ENCODE measurements at regions not wholly inside any gene's neighbourhood (a gene's known extent, or its start where the extent isn't known, plus 50 kb on each side); places are given as distances from the start of the nearest gene placed in this dataset.

GRCh38 chr18:55038162-55038561 is 78.9 kb upstream of the CCDC68 start:
- WGBS (ENCODE audit: insufficient coverage, low coverage, low lambda C conversion rate, missing lambda C conversion rate) = 75% methylated on average over 1 of the region's 1 CpG
- H3K36me3 ChIP-seq = no peaks in the 10 kb centered on the region
- TF ChIP-seq POLR2A (IDR thresholded peaks at IDR 0.05) (no peak), CTCF (IDR thresholded peaks at IDR 0.05) (no peak)
- no peaks in the 10 kb centered on the region for H3K4me1 ChIP-seq
- no peaks in the 10 kb centered on the region for H3K9me3 ChIP-seq
- ATAC-seq (no peak), DNase-seq (no peak)
- no peak overlapping the region for H3K27ac ChIP-seq
- H3K4me3 ChIP-seq = no peak overlapping the region
- H3K27me3 ChIP-seq = no peaks in the 10 kb centered on the region
- intact Hi-C loops (cut with DNase I) = no loop called here

GRCh38 chr18:55034742-55035141 is 75.5 kb upstream of the CCDC68 start:
- 62% methylated on average over 4 of the region's 4 CpGs for WGBS (ENCODE audit: insufficient coverage, low coverage, low lambda C conversion rate, missing lambda C conversion rate)
- no peak overlapping the region for H3K27ac ChIP-seq
- no peak for TF ChIP-seq CTCF (IDR thresholded peaks at IDR 0.05)
- TF ChIP-seq POLR2A (IDR thresholded peaks at IDR 0.05) = no peak
- H3K36me3 ChIP-seq = no peaks in the 10 kb centered on the region
- ATAC-seq = no peak
- intact Hi-C loops (cut with DNase I) = no loop called here
- no peaks in the 10 kb centered on the region for H3K9me3 ChIP-seq
- no peak overlapping the region for H3K4me3 ChIP-seq
- no peak for DNase-seq
- no peaks in the 10 kb centered on the region for H3K4me1 ChIP-seq
- H3K27me3 ChIP-seq = no peaks in the 10 kb centered on the region

- no peaks in the 10 kb centered on the region for H3K9me3 ChIP-seq
- WGBS (ENCODE audit: insufficient coverage, low coverage, low lambda C conversion rate, missing lambda C conversion rate) = 40% methylated on average over 5 of the region's 5 CpGs
- H3K36me3 ChIP-seq = no peaks in the 10 kb centered on the region
- no peak overlapping the region for H3K4me3 ChIP-seq
- no peak for ATAC-seq
- DNase-seq = no peak
- TF ChIP-seq CTCF (IDR thresholded peaks at IDR 0.05) (no peak), POLR2A (IDR thresholded peaks at IDR 0.05) (no peak)
- H3K4me1 ChIP-seq = no peaks in the 10 kb centered on the region
- H3K27ac ChIP-seq = no peak overlapping the region
- H3K27me3 ChIP-seq = no peaks in the 10 kb centered on the region
- intact Hi-C loops (cut with DNase I) = no loop called here
Measured at GRCh38 chr18:55031979-55032378, 72.7 kb upstream of the CCDC68 start.

- no peak overlapping the region for H3K27ac ChIP-seq
- ATAC-seq = no peak
- intact Hi-C loops (cut with DNase I) = no loop called here
- H3K4me1 ChIP-seq = no peaks in the 10 kb centered on the region
- no peaks in the 10 kb centered on the region for H3K9me3 ChIP-seq
- no peaks in the 10 kb centered on the region for H3K36me3 ChIP-seq
- no peak for DNase-seq
- H3K4me3 ChIP-seq = no peak overlapping the region
- WGBS (ENCODE audit: insufficient coverage, low coverage, low lambda C conversion rate, missing lambda C conversion rate) = 36% methylated on average over 3 of the region's 3 CpGs
- TF ChIP-seq POLR2A (IDR thresholded peaks at IDR 0.05) (no peak), CTCF (IDR thresholded peaks at IDR 0.05) (no peak)
- no peaks in the 10 kb centered on the region for H3K27me3 ChIP-seq
Measured at GRCh38 chr18:55031576-55031975, 72.3 kb upstream of the CCDC68 start.

- 36% methylated on average over 2 of the region's 2 CpGs for WGBS (ENCODE audit: insufficient coverage, low coverage, low lambda C conversion rate, missing lambda C conversion rate)
- H3K4me3 ChIP-seq = no peak overlapping the region
- no peaks in the 10 kb centered on the region for H3K9me3 ChIP-seq
- TF ChIP-seq CTCF (IDR thresholded peaks at IDR 0.05) (no peak), POLR2A (IDR thresholded peaks at IDR 0.05) (no peak)
- H3K36me3 ChIP-seq = no peaks in the 10 kb centered on the region
- no peaks in the 10 kb centered on the region for H3K4me1 ChIP-seq
- no peaks in the 10 kb centered on the region for H3K27me3 ChIP-seq
- intact Hi-C loops (cut with DNase I) = no loop called here
- ATAC-seq (no peak), DNase-seq (no peak)
- no peak overlapping the region for H3K27ac ChIP-seq
Measured at GRCh38 chr18:55031164-55031563, 71.9 kb upstream of the CCDC68 start.

Measured in right lobe of liver (tissue), 6 donors.